ENCODE measurements at regions not wholly inside any gene's neighbourhood (a gene's known extent, or its start where the extent isn't known, plus 50 kb on each side); places are given as distances from the start of the nearest gene placed in this dataset.

GRCh38 chr4:133403913-133404312 is 254.8 kb downstream of the PCDH10 start:
- no peak overlapping the region for H3K27ac Mint-ChIP-seq (ENCODE audit: unreplicated experiment)
- no peaks in the 10 kb centered on the region for H3K36me3 Mint-ChIP-seq (ENCODE audit: low read depth)
- DNase-seq (ENCODE audit: low read depth, low spot score) = no peak
- no peaks in the 10 kb centered on the region for H3K4me1 Mint-ChIP-seq
- no peaks in the 10 kb centered on the region for H3K27me3 Mint-ChIP-seq (ENCODE audit: low read depth)
- no peak overlapping the region for H3K4me3 Mint-ChIP-seq
- no peaks in the 10 kb centered on the region for H3K9me3 Mint-ChIP-seq
- no peak for TF ChIP-seq CTCF (conservative IDR thresholded peaks at IDR 0.05)

GRCh38 chr4:133402616-133403015 is 253.5 kb downstream of the PCDH10 start:
- no peak for TF ChIP-seq CTCF (conservative IDR thresholded peaks at IDR 0.05)
- no peak for DNase-seq (ENCODE audit: low read depth, low spot score)
- Mint-ChIP-seq H3K27ac (ENCODE audit: unreplicated experiment) (no peak overlapping the region), H3K9me3 (no peaks in the 10 kb centered on the region), H3K4me1 (no peaks in the 10 kb centered on the region), H3K27me3 (ENCODE audit: low read depth) (no peaks in the 10 kb centered on the region), H3K4me3 (no peak overlapping the region), H3K36me3 (ENCODE audit: low read depth) (no peaks in the 10 kb centered on the region)

GRCh38 chr4:133394971-133395627 is 246.0 kb downstream of the PCDH10 start:
- peaks cover 4% of the 10 kb centered on the region for H3K4me1 Mint-ChIP-seq
- no peaks in the 10 kb centered on the region for H3K36me3 Mint-ChIP-seq (ENCODE audit: low read depth)
- H3K9me3 Mint-ChIP-seq = no peaks in the 10 kb centered on the region
- no peaks in the 10 kb centered on the region for H3K27me3 Mint-ChIP-seq (ENCODE audit: low read depth)
- H3K27ac Mint-ChIP-seq (ENCODE audit: unreplicated experiment) = peak overlapping the region; percentile 8
- TF ChIP-seq CTCF (conservative IDR thresholded peaks at IDR 0.05) = no peak
- DNase-seq (ENCODE audit: low read depth, low spot score) = no peak
- H3K4me3 Mint-ChIP-seq = no peak overlapping the region

GRCh38 chr4:133390198-133390855 is 241.2 kb downstream of the PCDH10 start:
- Mint-ChIP-seq H3K36me3 (ENCODE audit: low read depth) (no peaks in the 10 kb centered on the region), H3K9me3 (no peaks in the 10 kb centered on the region), H3K4me3 (no peak overlapping the region), H3K4me1 (peaks cover 5% of the 10 kb centered on the region), H3K27ac (ENCODE audit: unreplicated experiment) (no peak overlapping the region), H3K27me3 (ENCODE audit: low read depth) (no peaks in the 10 kb centered on the region)
- DNase-seq (ENCODE audit: low read depth, low spot score) = no peak
- TF ChIP-seq CTCF (conservative IDR thresholded peaks at IDR 0.05) = no peak

GRCh38 chr4:133389029-133389428 is 239.9 kb downstream of the PCDH10 start:
- Mint-ChIP-seq H3K4me1 (peaks cover 5% of the 10 kb centered on the region), H3K4me3 (no peak overlapping the region), H3K27ac (ENCODE audit: unreplicated experiment) (no peak overlapping the region), H3K27me3 (ENCODE audit: low read depth) (no peaks in the 10 kb centered on the region), H3K36me3 (ENCODE audit: low read depth) (no peaks in the 10 kb centered on the region), H3K9me3 (no peaks in the 10 kb centered on the region)
- DNase-seq (ENCODE audit: low read depth, low spot score) = no peak
- no peak for TF ChIP-seq CTCF (conservative IDR thresholded peaks at IDR 0.05)
